Stimulated activated CD4-positive, alpha-beta T cell treated with anti-CD3 and anti-CD28 coated beads, Interleukin-4, amount 100 ng/mL, for 4 hours (primary cell): ENCODE measurements at regions not wholly inside any gene's neighbourhood (a gene's known extent, or its start where the extent isn't known, plus 50 kb on each side); places are given as distances from the start of the nearest gene placed in this dataset.
"Not testable (repeated sequence)": the region's sequence is repeated elsewhere in the genome, so short reads cannot be mapped to it uniquely, and the experiment has no call there.

Experiments used
- DNase-seq, 2 experiments: peaks; one replicate each; pipeline ENCODE4 v3.0.0-alpha.2; 2020

DNA sequence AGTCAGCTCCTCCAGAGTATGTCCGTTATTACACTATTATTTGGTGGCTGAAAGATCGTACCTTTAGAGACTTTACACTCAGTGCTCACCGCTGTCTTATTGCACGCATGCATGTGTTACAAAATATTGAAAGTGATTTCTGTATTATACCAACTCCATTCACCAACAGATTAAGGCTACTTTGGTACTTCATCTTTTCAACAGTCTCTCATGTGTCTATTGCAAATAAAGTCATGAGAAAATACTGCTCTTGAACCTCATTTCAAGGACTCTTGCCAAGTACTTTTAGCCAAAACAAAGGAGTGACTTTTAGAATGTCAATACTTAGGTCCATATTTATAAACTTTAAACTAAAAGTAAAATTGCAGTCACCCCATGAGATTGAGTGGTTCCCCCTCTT is 503.6 kb downstream of the TMEM121 start:
- no peak for DNase-seq

GRCh38 chr14:106037380-106037779 is 511.0 kb downstream of the TMEM121 start:
- no peak for DNase-seq

DNA sequence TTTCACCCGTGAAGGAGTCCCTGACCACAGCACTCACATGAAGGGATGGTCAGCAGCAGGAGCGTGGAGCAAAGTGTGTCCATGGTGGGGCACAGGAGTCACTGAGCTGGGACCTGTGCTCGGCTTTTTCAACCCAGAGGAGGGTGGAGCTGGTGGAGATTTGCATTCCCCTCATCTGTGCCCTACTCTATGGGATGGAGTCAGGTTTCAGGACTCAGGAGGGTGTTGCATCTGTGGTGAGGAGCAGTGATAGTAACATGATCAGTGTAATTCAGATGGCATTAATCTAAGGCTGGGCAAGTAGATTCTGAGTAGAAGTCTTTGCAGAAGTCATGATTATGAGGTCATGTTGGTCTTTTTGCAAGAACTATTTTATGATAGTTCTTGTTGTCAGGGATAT is 511.9 kb downstream of the TMEM121 start:
- no peak for DNase-seq

GRCh38 chr14:106039400-106039799 is 513.0 kb downstream of the TMEM121 start:
- DNase-seq: peak; percentile 60 to 64

DNA sequence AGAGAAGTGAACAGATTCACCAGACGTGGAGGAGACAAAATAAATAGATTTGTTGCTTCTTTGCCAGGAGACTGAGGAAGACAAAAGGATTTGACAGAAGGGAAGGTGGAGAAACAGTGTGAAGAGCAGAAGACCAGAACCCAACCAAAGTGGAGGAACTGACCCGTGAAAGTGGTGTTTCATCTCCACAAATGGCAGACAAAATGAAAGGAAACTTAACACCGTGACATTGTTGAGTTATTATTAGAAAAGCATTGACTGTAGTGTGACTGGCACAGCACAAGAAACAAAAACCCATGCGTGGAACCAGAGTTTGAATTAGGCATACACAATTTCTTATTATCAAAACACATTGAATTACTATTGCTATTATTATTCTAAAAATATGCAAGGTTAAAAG is 518.1 kb downstream of the TMEM121 start:
- DNase-seq: no peak

DNA sequence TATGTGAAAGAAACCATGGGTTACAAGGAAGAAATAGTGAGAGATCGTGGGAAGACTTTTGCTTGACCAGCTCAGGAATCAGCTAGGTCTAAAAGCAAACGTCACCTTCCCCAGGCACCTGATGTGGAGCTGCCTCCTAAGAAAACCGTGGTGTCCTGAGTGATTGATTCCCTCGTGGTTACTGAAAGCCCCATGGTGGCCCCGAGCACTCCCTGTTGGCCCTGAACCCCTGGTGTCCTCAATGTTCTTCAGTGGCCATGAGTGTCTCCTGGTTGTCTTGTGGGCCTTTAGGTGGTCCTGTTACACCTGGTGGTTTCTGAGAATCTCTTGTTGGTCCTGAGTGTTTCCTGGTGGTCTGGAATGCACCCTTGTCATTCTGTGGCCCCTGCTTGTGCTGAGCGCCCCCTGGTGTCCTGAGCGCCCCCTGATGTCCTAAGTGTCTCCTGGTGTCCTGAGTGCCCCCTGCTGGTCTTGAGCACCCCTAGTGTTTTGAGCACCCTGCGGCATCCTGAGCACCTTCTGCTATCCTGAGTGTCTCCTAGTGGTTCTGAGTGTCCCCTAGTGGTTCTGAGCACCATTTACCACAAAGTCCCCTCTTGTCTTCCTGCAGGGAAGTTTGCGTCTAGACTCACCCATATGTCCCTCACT is 518.7 kb downstream of the TMEM121 start:
- peak; percentile 83 to 85 for DNase-seq

DNA sequence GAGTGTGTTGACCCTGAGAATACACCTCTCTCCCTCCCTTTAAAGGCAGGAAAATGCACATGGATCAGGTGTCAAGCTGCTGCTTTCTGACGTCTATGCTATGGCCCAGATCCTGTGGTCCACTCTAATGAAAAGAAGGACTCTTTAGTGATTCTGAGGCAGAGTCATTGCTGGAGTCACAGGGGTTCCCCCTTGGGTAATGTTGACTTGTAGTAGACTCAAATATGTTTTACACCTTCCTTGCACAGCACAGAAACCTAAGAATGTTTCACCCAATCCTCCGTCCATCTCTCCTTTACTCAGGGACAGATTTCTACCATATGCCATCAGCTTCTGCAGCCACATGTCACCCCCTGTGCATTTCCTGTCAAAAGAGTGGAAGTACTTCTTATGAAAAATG is 525.4 kb downstream of the TMEM121 start:
- no peak for DNase-seq

- no peak for DNase-seq
Observed at GRCh38 chr14:106055289-106055688, 528.9 kb downstream of the TMEM121 start.

DNA sequence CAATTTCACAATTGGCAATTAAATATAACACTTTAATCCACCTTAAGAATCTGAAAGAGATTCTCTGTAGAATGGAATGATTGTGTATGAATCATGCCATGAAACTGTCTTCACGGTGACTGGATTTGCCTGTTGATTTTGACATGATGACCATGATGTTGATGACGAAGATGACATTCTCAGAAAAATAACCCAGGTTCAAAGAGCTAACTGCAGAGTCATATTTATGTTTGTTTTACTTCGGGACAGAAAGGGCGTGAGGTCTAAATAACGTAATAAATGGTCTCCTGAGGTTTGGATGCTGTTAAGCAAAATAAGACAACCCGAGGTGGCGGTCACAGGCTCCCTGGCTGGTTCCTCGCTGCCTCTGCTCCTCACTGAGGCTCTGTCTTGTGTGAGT is 532.0 kb downstream of the TMEM121 start:
- no peak for DNase-seq

- no peak for DNase-seq
Observed at GRCh38 chr14:106060276-106060975, 534.0 kb downstream of the TMEM121 start.

GRCh38 chr14:106061877-106062500 is 535.6 kb downstream of the TMEM121 start:
- peak; percentile 75 to 82 for DNase-seq

DNA sequence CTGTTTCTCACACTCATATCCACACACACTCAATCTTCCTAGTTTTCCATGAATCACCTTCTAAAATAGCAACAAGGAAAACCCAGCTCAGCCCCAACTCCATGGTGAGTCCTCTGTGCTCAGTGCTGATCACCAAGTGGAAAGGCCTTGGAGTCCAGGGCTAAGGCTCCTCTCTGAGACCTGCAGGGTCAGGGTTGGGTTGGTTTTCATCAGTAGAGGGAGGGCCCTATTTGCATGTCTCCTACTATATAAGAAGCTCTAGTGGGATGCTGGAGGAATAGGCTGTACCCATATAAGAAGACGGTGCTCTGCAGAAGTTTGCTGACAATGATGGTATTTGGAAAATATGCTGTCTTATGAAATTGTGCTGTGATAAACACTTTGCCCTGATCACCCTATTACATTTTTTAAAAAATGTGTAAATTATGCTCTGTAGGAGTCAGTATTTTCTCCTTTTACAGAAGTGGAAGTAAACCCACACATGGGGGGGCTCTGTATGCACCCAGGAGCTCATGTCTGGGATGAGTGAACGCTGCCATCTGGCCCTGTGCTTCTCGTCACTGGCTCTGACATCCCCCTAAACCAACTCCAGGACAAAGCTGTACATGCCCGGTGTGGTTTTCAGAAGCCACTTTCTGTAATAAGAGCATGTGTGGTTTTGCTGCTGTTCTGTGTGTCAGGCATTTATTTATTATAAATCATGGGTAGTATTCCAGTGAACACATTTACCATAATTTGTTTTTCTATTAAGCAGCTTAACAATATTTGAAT is 536.3 kb downstream of the TMEM121 start:
- no peak for DNase-seq

GRCh38 chr14:106067935-106068334 is 541.6 kb downstream of the TMEM121 start:
- DNase-seq: no peak

DNA sequence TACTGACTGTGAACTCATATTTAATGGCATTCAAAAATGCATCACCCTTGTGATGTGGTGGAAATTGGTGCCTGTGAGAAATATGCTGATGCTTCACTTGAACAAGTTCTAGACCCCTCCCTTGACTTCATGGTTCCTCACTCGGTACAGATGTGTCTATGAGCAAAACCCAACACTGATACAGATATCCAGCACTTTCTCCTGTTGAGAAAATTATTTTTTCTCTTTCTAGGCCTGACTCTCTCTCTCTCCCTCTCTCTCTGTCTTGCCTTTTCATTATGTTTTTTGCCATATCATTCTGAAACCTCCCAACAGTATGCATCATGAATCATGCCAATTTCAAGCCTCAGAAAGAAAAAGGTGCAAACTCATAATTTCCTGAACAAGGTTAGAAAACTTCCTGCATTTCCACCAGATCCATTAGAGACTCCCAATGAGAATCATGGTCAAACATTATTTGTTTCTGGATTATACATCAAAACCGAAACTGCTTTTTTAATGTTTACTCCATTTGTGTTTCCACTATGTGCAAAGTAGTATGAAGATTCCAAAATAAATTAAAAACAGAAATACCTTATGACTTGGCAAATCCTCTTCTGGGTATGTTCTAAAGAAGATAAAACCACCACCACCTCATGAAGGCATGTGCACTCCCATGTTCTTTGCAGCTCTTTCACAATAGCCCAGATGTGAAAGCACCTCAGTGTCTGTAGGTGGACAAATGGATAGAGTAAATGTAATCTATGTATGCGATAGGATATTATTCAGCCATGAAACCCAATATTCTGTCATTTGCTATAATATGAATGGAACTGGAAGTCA is 543.6 kb downstream of the TMEM121 start:
- DNase-seq: no peak

DNA sequence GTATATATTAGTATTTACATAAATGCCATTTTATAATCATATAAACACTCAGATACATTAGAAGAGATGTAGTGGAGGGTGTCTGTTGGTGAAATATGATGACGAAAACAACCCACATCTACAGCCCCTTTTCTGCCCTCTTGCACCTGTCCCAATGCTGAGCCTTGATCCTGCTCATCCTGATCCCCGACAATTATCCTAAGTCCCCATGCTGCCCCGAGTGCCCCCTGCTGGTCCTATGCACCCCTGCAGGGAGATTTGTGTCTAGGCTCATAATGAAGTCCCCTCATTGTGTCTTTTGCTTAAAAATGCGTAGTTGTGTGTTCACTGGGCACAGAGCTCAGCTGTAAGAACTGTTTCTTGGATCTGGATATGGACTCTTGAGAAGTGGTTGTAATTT is 554.5 kb downstream of the TMEM121 start:
- DNase-seq: no peak

DNA sequence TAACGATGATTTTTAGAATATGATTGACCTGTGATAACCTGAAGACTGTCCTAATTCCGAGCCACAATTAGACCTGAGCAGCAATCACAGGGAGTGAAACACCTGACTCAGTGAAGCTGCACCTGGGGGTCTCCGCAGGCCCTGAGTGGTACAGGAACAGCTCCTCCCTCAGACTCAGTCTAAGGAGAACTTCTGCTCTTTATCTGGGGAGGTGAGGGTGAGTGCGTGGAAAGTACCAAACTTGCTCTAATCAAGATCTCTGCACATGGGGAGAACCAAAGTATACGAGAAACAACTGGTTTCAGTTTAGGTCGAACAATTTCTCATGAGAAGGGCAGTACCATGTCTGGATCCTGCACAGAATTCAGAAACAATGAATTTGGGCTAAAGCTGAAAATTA is 555.3 kb downstream of the TMEM121 start:
- not testable (repeated sequence) for DNase-seq

GRCh38 chr14:106083082-106083481 is 556.7 kb downstream of the TMEM121 start:
- DNase-seq: no peak

DNA sequence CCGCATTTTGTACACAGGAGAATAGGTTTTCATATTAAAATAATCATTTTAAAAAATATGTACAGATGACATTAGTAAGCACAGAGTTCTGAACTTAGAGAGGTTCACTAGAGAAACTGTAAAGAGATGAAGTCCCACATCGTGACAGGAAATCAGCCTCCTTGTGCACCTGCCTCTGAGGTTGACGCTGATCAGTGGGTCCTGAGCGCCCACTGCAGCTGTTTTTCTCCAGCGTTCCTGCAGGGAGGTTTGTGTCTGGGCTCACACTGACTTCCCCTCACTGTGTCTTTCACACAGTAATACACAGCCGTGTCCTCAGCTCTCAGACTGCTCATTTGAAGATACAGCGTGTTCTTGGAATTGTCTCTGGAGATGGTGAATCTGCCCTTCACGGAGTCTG is 561.5 kb downstream of the TMEM121 start:
- no peak for DNase-seq

- not testable (repeated sequence) for DNase-seq
Observed at GRCh38 chr14:106088860-106089259, 562.5 kb downstream of the TMEM121 start.

- peak; percentile 15 to 55 for DNase-seq
Observed at GRCh38 chr14:106094654-106095189, 568.3 kb downstream of the TMEM121 start.

- no peak for DNase-seq
Observed at GRCh38 chr14:106107703-106108102, 581.3 kb downstream of the TMEM121 start.

- no peak for DNase-seq
Observed at GRCh38 chr14:106109337-106109736, 583.0 kb downstream of the TMEM121 start.
